HG03108 (cell line): ENCODE measurements at regions not wholly inside any gene's neighbourhood (a gene's known extent, or its start where the extent isn't known, plus 50 kb on each side); places are given as distances from the start of the nearest gene placed in this dataset.
"Not testable (repeated sequence)": the region's sequence is repeated elsewhere in the genome, so short reads cannot be mapped to it uniquely, and the experiment has no call there.

Experiments used
- ATAC-seq: cut with Tn5 transposase; IDR thresholded peaks from one replicate; pipeline ENCODE4 v1.9.1; 2021; ENCODE audit warnings: moderate library complexity; ENCODE audit not compliant: unreplicated experiment

- no peak for ATAC-seq
These were observed 129.8 kb downstream of the BCL2L11 start for GRCh38 chr2:111250448-111251030.

- ATAC-seq, result no peak
These were observed 131.0 kb downstream of the BCL2L11 start for GRCh38 chr2:111251711-111252110.

- no peak for ATAC-seq
These were observed 131.7 kb downstream of the BCL2L11 start for GRCh38 chr2:111252436-111252835.

GRCh38 chr2:111254916-111255315 is 134.2 kb downstream of the BCL2L11 start:
- not testable (repeated sequence) for ATAC-seq

- not testable (repeated sequence) for ATAC-seq
These were observed 135.9 kb downstream of the BCL2L11 start for GRCh38 chr2:111256628-111257027.

- not testable (repeated sequence) for ATAC-seq
These were observed 136.9 kb downstream of the BCL2L11 start for GRCh38 chr2:111257607-111258006.

GRCh38 chr2:111258318-111258717 is 137.6 kb downstream of the BCL2L11 start:
- not testable (repeated sequence) for ATAC-seq

GRCh38 chr2:111262627-111263379 is 142.1 kb downstream of the BCL2L11 start:
- ATAC-seq, result not testable (repeated sequence)

- ATAC-seq, result not testable (repeated sequence)
These were observed 142.8 kb downstream of the BCL2L11 start for GRCh38 chr2:111263380-111264017.

GRCh38 chr2:111264956-111265355 is 144.2 kb downstream of the BCL2L11 start:
- not testable (repeated sequence) for ATAC-seq

GRCh38 chr2:111266556-111266955 is 145.8 kb downstream of the BCL2L11 start:
- not testable (repeated sequence) for ATAC-seq

GRCh38 chr2:111267038-111267437 is 146.3 kb downstream of the BCL2L11 start:
- ATAC-seq, result not testable (repeated sequence)

- not testable (repeated sequence) for ATAC-seq
These were observed 149.1 kb downstream of the BCL2L11 start for GRCh38 chr2:111269761-111270323.

GRCh38 chr2:111270569-111270968 is 149.9 kb downstream of the BCL2L11 start:
- ATAC-seq, result not testable (repeated sequence)

- not testable (repeated sequence) for ATAC-seq
These were observed 151.1 kb downstream of the BCL2L11 start for GRCh38 chr2:111271647-111272304.

- not testable (repeated sequence) for ATAC-seq
These were observed 152.3 kb downstream of the BCL2L11 start for GRCh38 chr2:111273007-111273406.

- ATAC-seq, result not testable (repeated sequence)
These were observed 154.5 kb downstream of the BCL2L11 start for GRCh38 chr2:111275047-111275853.

- not testable (repeated sequence) for ATAC-seq
These were observed 155.1 kb downstream of the BCL2L11 start for GRCh38 chr2:111275854-111276171.

- ATAC-seq, result not testable (repeated sequence)
These were observed 157.4 kb downstream of the BCL2L11 start for GRCh38 chr2:111278133-111278532.

- ATAC-seq, result not testable (repeated sequence)
These were observed 160.1 kb downstream of the BCL2L11 start for GRCh38 chr2:111280709-111281286.
